ENCODE measurements at regions not wholly inside any gene's neighbourhood (a gene's known extent, or its start where the extent isn't known, plus 50 kb on each side); places are given as distances from the start of the nearest gene placed in this dataset.

GRCh38 chr11:80024119-80024518 is 583.3 kb upstream of the TENM4 start:
- intact Hi-C loops (cut with DNase I): no loop called here
- Histone ChIP-seq H3K4me3 (no peak overlapping the region), H3K36me3 (no peaks in the 10 kb centered on the region), H3K27ac (no peak overlapping the region), H3K27me3 (no peaks in the 10 kb centered on the region), H3K9me3 (peaks cover 0 to 6% (median 0%) of the 10 kb centered on the region in 4 donors), H3K4me1 (no peaks in the 10 kb centered on the region)
- 76 to 87% methylated on average over 4 of the region's 4 CpGs for WGBS, 2 donors
- DNase-seq: no peak
- TF ChIP-seq, protein P1, sequence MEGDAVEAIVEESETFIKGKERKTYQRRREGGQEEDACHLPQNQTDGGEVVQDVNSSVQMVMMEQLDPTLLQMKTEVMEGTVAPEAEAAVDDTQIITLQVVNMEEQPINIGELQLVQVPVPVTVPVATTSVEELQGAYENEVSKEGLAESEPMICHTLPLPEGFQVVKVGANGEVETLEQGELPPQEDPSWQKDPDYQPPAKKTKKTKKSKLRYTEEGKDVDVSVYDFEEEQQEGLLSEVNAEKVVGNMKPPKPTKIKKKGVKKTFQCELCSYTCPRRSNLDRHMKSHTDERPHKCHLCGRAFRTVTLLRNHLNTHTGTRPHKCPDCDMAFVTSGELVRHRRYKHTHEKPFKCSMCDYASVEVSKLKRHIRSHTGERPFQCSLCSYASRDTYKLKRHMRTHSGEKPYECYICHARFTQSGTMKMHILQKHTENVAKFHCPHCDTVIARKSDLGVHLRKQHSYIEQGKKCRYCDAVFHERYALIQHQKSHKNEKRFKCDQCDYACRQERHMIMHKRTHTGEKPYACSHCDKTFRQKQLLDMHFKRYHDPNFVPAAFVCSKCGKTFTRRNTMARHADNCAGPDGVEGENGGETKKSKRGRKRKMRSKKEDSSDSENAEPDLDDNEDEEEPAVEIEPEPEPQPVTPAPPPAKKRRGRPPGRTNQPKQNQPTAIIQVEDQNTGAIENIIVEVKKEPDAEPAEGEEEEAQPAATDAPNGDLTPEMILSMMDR (IDR thresholded peaks at IDR 0.05): no peak
- TF ChIP-seq POLR2A (IDR thresholded peaks at IDR 0.05) (no peak), EP300 (IDR thresholded peaks at IDR 0.05) (no peak), POLR2AphosphoS5 (IDR thresholded peaks at IDR 0.05) (no peak)

DNA sequence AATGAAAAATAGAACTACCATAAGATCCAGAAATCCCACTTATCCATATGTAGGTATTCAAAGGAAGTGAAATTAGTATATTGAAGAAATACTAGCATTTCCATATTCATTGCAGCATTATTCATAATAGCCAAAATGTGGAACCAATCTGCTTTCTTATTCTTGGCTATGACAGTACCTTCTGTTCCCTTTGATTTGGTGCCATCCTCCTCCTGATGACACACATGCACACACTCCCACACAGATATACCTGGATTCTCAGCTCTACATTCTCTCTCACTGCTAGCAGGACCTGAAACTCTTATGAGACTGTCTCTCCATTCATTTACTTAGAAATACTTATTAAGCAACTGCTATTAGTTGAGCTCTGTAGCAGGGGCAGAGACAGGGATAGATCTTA is 582.6 kb upstream of the TENM4 start:
- DNase-seq: no peak
- Histone ChIP-seq H3K27ac (no peak overlapping the region), H3K27me3 (no peaks in the 10 kb centered on the region), H3K4me3 (no peak overlapping the region), H3K36me3 (no peaks in the 10 kb centered on the region), H3K4me1 (no peaks in the 10 kb centered on the region), H3K9me3 (peaks cover 0 to 6% (median 0%) of the 10 kb centered on the region in 4 donors)
- intact Hi-C loops (cut with DNase I): no loop called here
- no peak for TF ChIP-seq POLR2AphosphoS5 (IDR thresholded peaks at IDR 0.05)
- TF ChIP-seq, protein P1 (IDR thresholded peaks at IDR 0.05): no peak

DNA sequence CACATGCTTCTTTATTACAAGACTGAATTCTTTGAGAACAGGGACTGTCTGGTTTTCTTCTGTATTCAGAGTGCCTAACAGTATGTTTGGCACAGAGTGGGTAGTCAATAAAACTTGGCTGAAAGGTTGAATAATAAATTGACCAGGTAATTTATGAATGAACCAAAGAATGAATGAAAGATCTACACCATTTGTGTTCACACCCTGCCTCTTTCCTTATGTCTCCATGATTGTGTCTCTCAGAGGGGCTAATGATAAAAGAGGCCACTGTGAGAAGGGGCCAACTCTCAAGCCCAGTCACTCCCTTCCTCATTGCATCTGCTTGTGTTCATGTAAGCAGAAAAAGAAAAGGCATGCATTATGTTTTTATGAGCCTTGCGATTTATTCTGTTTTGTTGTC is 569.7 kb upstream of the TENM4 start:
- H3K36me3 ChIP-seq: no peaks in the 10 kb centered on the region
- 26 to 70% methylated on average over 1 of the region's 1 CpG for WGBS, 2 donors
- no peaks in the 10 kb centered on the region for H3K9me3 ChIP-seq
- H3K4me3 ChIP-seq: no peak overlapping the region
- TF ChIP-seq POLR2A (IDR thresholded peaks at IDR 0.05): no peak
- TF ChIP-seq POLR2AphosphoS5 (IDR thresholded peaks at IDR 0.05): no peak
- TF ChIP-seq, protein P1 (IDR thresholded peaks at IDR 0.05): no peak
- TF ChIP-seq EP300 (IDR thresholded peaks at IDR 0.05): no peak
- H3K27ac ChIP-seq: no peak overlapping the region
- no peaks in the 10 kb centered on the region for H3K27me3 ChIP-seq
- intact Hi-C loops (cut with DNase I): no loop called here
- no peaks in the 10 kb centered on the region for H3K4me1 ChIP-seq
- DNase-seq: no peak

DNA sequence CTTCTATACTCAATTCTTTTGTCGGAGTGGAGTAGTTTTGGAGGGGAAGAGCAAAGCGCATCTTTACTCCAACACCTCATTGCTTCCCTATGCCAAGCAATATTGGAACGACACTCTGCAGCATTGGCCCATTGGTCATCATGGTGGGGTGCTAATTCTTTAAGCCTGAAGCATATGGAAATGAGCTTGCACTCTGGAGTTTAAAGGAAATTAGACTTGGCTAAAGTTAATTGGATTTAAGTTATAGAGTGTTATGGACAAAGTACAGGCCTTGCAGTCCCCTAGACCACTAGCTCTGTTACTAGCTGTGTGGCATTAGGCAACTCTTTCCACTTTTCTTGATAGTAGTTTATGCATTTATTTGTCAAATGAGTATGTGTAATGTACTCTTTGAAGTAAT is 568.3 kb upstream of the TENM4 start:
- no peaks in the 10 kb centered on the region for H3K9me3 ChIP-seq
- no peaks in the 10 kb centered on the region for H3K36me3 ChIP-seq
- H3K4me3 ChIP-seq: no peak overlapping the region
- H3K27ac ChIP-seq: no peak overlapping the region
- intact Hi-C loops (cut with DNase I): no loop called here
- H3K27me3 ChIP-seq: no peaks in the 10 kb centered on the region
- 92 to 96% methylated on average over 3 of the region's 3 CpGs for WGBS, 2 donors
- H3K4me1 ChIP-seq: no peaks in the 10 kb centered on the region
- DNase-seq: no peak
- TF ChIP-seq EP300 (IDR thresholded peaks at IDR 0.05) (no peak), POLR2AphosphoS5 (IDR thresholded peaks at IDR 0.05) (no peak), POLR2A (IDR thresholded peaks at IDR 0.05) (no peak)
- TF ChIP-seq, protein P1 (IDR thresholded peaks at IDR 0.05): no peak

- TF ChIP-seq POLR2A (IDR thresholded peaks at IDR 0.05): no peak
- no peak overlapping the region for H3K4me3 ChIP-seq
- H3K27me3 ChIP-seq: no peaks in the 10 kb centered on the region
- no peak for DNase-seq
- no peaks in the 10 kb centered on the region for H3K4me1 ChIP-seq
- H3K9me3 ChIP-seq: no peaks in the 10 kb centered on the region
- intact Hi-C loops (cut with DNase I): no loop called here
- 76 to 83% methylated on average over 6 of the region's 6 CpGs for WGBS, 2 donors
- H3K27ac ChIP-seq: no peak overlapping the region
- H3K36me3 ChIP-seq: no peaks in the 10 kb centered on the region
Observed at GRCh38 chr11:80007616-80008015, 566.8 kb upstream of the TENM4 start.

Data from sigmoid colon (tissue), 6 donors.